ENCODE measurements at regions not wholly inside any gene's neighbourhood (a gene's known extent, or its start where the extent isn't known, plus 50 kb on each side); places are given as distances from the start of the nearest gene placed in this dataset.

DNA sequence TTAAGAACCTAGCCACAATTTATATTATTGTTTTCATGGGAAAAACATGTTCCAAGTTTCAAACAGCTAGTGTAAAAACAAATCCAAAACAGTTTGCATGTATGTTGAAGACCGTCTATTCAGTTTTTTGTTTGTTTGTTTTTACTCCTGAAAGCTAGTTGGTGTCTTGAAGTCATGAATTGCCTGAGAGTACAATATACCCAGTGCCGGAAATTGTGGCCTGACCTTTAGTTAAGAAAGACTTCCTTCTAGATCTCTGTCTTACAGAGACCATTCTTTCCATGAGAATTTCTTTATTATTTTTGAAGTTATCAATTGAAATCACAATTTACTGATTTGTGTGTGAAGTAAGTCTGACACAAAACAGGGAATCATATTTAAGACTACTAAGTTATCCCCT lies 474.8 kb downstream of the KCNJ2 start:
- Histone ChIP-seq H3K36me3 (no peaks in the 10 kb centered on the region), H3K4me1 (no peaks in the 10 kb centered on the region), H3K9me3 (no peaks in the 10 kb centered on the region), H3K27me3 (no peaks in the 10 kb centered on the region), H3K27ac (no peak overlapping the region), H3K4me3 (no peak overlapping the region)
- intact Hi-C loops (cut with DNase I; ENCODE audit: low total_unique reads): no loop called here
- DNase-seq: no peak
- TF ChIP-seq, protein P1, sequence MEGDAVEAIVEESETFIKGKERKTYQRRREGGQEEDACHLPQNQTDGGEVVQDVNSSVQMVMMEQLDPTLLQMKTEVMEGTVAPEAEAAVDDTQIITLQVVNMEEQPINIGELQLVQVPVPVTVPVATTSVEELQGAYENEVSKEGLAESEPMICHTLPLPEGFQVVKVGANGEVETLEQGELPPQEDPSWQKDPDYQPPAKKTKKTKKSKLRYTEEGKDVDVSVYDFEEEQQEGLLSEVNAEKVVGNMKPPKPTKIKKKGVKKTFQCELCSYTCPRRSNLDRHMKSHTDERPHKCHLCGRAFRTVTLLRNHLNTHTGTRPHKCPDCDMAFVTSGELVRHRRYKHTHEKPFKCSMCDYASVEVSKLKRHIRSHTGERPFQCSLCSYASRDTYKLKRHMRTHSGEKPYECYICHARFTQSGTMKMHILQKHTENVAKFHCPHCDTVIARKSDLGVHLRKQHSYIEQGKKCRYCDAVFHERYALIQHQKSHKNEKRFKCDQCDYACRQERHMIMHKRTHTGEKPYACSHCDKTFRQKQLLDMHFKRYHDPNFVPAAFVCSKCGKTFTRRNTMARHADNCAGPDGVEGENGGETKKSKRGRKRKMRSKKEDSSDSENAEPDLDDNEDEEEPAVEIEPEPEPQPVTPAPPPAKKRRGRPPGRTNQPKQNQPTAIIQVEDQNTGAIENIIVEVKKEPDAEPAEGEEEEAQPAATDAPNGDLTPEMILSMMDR (IDR thresholded peaks at IDR 0.05): no peak
- TF ChIP-seq POLR2A (IDR thresholded peaks at IDR 0.05): no peak

DNA sequence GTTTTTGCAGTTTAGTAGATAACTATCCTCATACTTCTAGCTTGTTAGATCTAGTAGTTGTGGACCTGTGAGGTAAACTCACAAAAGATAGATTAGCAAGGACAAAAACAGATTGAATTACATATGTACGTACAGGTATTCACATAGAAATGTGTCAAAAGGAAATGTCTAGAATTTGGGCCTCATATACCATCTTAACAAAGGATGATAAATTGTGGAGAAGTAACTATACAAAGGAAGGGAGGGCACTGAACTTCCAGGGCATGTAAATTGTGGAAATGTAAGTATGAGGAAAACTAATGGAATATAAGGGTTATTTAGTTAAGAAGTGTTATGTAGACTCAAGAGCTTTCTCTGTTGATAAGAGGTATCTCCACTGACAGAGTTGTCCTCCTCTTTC lies 477.3 kb downstream of the KCNJ2 start:
- no peak overlapping the region for H3K4me3 ChIP-seq
- no peak for TF ChIP-seq POLR2A (IDR thresholded peaks at IDR 0.05)
- TF ChIP-seq, protein P1 (IDR thresholded peaks at IDR 0.05): no peak
- no peaks in the 10 kb centered on the region for H3K9me3 ChIP-seq
- no peaks in the 10 kb centered on the region for H3K27me3 ChIP-seq
- intact Hi-C loops (cut with DNase I; ENCODE audit: low total_unique reads): no loop called here
- DNase-seq: no peak
- no peaks in the 10 kb centered on the region for H3K4me1 ChIP-seq
- H3K27ac ChIP-seq: no peak overlapping the region
- no peaks in the 10 kb centered on the region for H3K36me3 ChIP-seq

DNA sequence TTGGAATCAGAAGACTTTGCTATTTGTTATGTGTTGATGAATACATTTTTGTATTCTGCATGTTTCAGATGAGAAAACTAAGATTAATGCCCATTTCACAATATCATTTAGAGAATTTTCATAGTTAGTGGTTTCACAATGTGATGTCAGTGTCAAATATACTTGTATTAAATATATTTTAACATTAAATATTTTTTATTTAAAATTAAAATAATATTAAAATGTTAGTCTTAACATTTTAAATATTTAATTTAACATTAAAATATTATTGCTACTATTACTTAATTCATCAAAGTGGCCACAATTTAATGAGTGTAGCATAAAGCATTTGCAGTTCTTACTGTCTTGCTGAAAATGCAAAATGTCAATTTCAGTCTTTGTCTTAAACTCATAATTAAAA lies 478.8 kb downstream of the KCNJ2 start:
- Histone ChIP-seq H3K9me3 (no peaks in the 10 kb centered on the region), H3K27me3 (no peaks in the 10 kb centered on the region), H3K4me1 (no peaks in the 10 kb centered on the region), H3K36me3 (no peaks in the 10 kb centered on the region), H3K27ac (no peak overlapping the region), H3K4me3 (no peak overlapping the region)
- no peak for TF ChIP-seq POLR2A (IDR thresholded peaks at IDR 0.05)
- TF ChIP-seq, protein P1 (IDR thresholded peaks at IDR 0.05): no peak
- intact Hi-C loops (cut with DNase I; ENCODE audit: low total_unique reads): no loop called here
- DNase-seq: no peak

DNA sequence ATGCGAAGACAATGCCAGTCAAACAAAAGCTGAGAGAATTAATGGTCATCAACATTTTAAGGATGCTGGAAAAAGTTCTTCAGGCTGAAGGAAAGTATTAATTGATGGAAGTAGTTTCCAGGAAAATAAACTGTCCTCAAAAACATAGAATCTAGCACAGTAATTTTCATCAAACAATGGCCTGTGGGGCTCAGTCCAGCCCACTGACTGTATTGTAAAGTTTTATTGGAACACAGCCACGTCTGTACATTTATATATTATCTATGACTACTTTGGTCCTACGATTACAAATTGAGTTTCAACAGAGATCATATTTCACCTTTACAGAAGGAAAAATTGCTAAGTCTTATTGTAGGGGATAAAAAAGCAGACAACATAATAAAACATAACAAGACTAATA lies 484.5 kb downstream of the KCNJ2 start:
- TF ChIP-seq, protein P1 (IDR thresholded peaks at IDR 0.05): no peak
- Histone ChIP-seq H3K9me3 (no peaks in the 10 kb centered on the region), H3K4me1 (no peaks in the 10 kb centered on the region), H3K36me3 (no peaks in the 10 kb centered on the region), H3K27ac (no peak overlapping the region), H3K4me3 (no peak overlapping the region), H3K27me3 (no peaks in the 10 kb centered on the region)
- intact Hi-C loops (cut with DNase I; ENCODE audit: low total_unique reads): no loop called here
- DNase-seq: no peak

DNA sequence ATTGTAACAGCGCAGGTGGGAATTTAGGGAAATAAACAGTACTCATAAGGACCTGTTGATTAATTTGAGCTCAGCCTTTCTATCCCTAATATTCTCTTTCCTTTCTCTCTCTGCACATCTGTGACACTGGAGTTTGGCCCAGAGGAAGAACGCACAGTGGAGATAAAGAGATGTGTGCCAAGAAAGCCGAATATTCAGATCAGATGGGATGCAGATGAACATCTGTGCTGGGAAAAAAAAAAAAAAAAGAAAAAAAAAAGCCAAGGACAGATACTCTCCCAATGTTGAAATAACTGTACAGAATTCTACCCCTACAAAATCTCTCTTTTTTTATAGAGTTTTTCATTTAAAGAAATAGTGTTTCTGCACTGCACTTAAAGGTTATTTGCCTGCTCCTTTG lies 485.4 kb downstream of the KCNJ2 start:
- Histone ChIP-seq H3K27ac (no peak overlapping the region), H3K4me1 (no peaks in the 10 kb centered on the region), H3K36me3 (no peaks in the 10 kb centered on the region), H3K27me3 (no peaks in the 10 kb centered on the region), H3K4me3 (no peak overlapping the region), H3K9me3 (no peaks in the 10 kb centered on the region)
- intact Hi-C loops (cut with DNase I; ENCODE audit: low total_unique reads): no loop called here
- DNase-seq: no peak
- TF ChIP-seq, protein P1 (IDR thresholded peaks at IDR 0.05): no peak

All from uterus (tissue), 3 donors.